Neuronal stem cell (in vitro differentiated cells): ENCODE measurements at regions not wholly inside any gene's neighbourhood (a gene's known extent, or its start where the extent isn't known, plus 50 kb on each side); places are given as distances from the start of the nearest gene placed in this dataset.
A peak's percentile ranks its signal among the peaks of the same experiment; 100 is the strongest.

Experiments used
- DNase-seq: peaks from one replicate; pipeline ENCODE4 v3.0.0-alpha.2; 2013; ENCODE audit warnings: low spot score
- H2AFZ ChIP-seq: one replicate; pipeline ENCODE4 v1.6.1; 2013; ENCODE audit warnings: mild to moderate bottlenecking, low read length, inconsistent platforms
- H2AK5ac ChIP-seq: 2 replicates; pipeline ENCODE4 v1.6.1; 2013; ENCODE audit warnings: low read depth, mild to moderate bottlenecking, inconsistent platforms, low read length, moderate library complexity, mixed read lengths
- H2BK120ac ChIP-seq: 2 replicates; pipeline ENCODE4 v1.6.1; 2013; ENCODE audit warnings: low read depth, mild to moderate bottlenecking, inconsistent platforms, low read length, moderate library complexity, mixed read lengths
- H2BK12ac ChIP-seq: one replicate; pipeline ENCODE4 v1.6.1; 2013; ENCODE audit warnings: low read length, inconsistent platforms
- H2BK15ac ChIP-seq: 2 replicates; pipeline ENCODE4 v1.6.1; 2013; ENCODE audit warnings: mild to moderate bottlenecking, low read length, inconsistent platforms, mixed read lengths
- H2BK5ac ChIP-seq: one replicate; pipeline ENCODE4 v1.6.1; 2013; ENCODE audit warnings: inconsistent platforms, mild to moderate bottlenecking, low read length, moderate library complexity
- H3K14ac ChIP-seq: one replicate; pipeline ENCODE4 v1.6.1; 2013; ENCODE audit warnings: low read length, inconsistent platforms
- H3K18ac ChIP-seq: 2 replicates; pipeline ENCODE4 v1.6.1; 2013; ENCODE audit warnings: low read length, inconsistent platforms
- H3K23ac ChIP-seq: 2 replicates; pipeline ENCODE4 v1.6.1; 2013; ENCODE audit warnings: low read depth, mild to moderate bottlenecking, mixed read lengths, low read length, inconsistent platforms; ENCODE audit not compliant: poor library complexity
- H3K27ac ChIP-seq: replicated peaks from 3 replicates; pipeline ENCODE4 v1.5.1; 2013; ENCODE audit warnings: low read length, inconsistent platforms
- H3K27me3 ChIP-seq, 3 experiments: 2 replicates each; pipeline ENCODE4 v1.6.1; 2013; ENCODE audit warnings: low read length in 3 of 3, mild to moderate bottlenecking in 2 of 3, inconsistent platforms in 1 of 3, low read depth in 1 of 3, mixed read lengths in 1 of 3, moderate library complexity in 1 of 3; ENCODE audit not compliant: control insufficient read depth in 3 of 3, insufficient read depth in 3 of 3
- H3K36me3 ChIP-seq, 2 donors: replicated peaks in 1 of 2; 2 replicates each; pipeline ENCODE4 v1.6.1; 2013; ENCODE audit warnings: low read length in 2 of 2; ENCODE audit not compliant: control insufficient read depth in 2 of 2, insufficient read depth in 2 of 2
- H3K4ac ChIP-seq: 2 replicates; pipeline ENCODE4 v1.6.1; 2013; ENCODE audit warnings: inconsistent platforms, mild to moderate bottlenecking, low read length, moderate library complexity
- H3K4me1 ChIP-seq, 2 donors: 1 replicate in 1 of 2; 2 replicates in 1 of 2; pipeline ENCODE4 v1.6.1; 2013; ENCODE audit warnings: low read length in 2 of 2, low read depth in 1 of 2; ENCODE audit not compliant: control insufficient read depth in 2 of 2, insufficient read depth in 1 of 2
- H3K4me2 ChIP-seq: one replicate; pipeline ENCODE4 v1.6.1; 2013; ENCODE audit warnings: mild to moderate bottlenecking, low read length, inconsistent platforms; ENCODE audit not compliant: insufficient read depth, poor library complexity, severe bottlenecking
- H3K4me3 ChIP-seq, 2 donors: 2 replicates each; pipeline ENCODE4 v1.5.1; 2013; ENCODE audit warnings: low read length in 2 of 2, mild to moderate bottlenecking in 2 of 2, inconsistent platforms in 1 of 2, moderate library complexity in 1 of 2
- H3K79me1 ChIP-seq: one replicate; pipeline ENCODE4 v1.6.1; 2013; ENCODE audit warnings: low read depth, mild to moderate bottlenecking, inconsistent platforms, low read length, moderate library complexity
- H3K9ac ChIP-seq: one replicate; pipeline ENCODE4 v1.6.1; 2013; ENCODE audit warnings: mild to moderate bottlenecking, low read depth, low read length, inconsistent platforms; ENCODE audit not compliant: poor library complexity
- H3K9me3 ChIP-seq, 2 donors: replicated peaks in 1 of 2; 2 replicates each; pipeline versions ENCODE3 to v1.6.1; 2013; ENCODE audit warnings: low read length in 2 of 2, mild to moderate bottlenecking in 2 of 2, inconsistent platforms in 1 of 2, low read depth in 1 of 2, mixed read lengths in 1 of 2, moderate library complexity in 1 of 2; ENCODE audit not compliant: control insufficient read depth in 2 of 2, insufficient read depth in 1 of 2
- H4K8ac ChIP-seq: one replicate; pipeline ENCODE4 v1.6.1; 2013; ENCODE audit warnings: low read depth, mild to moderate bottlenecking, inconsistent platforms, low read length, moderate library complexity
- H4K91ac ChIP-seq: one replicate; pipeline ENCODE4 v1.6.1; 2013; ENCODE audit warnings: low read length, low read depth, mild to moderate bottlenecking, inconsistent platforms; ENCODE audit not compliant: poor library complexity
- WGBS, 2 donors: extraction: QIAGEN DNeasy Blood & Tissue Kit; methylation state at CpG; one replicate each; pipeline ENCODE4 v1.1.7; 2013; ENCODE audit warnings: missing lambda C conversion rate in 2 of 2, mixed read lengths in 1 of 2; ENCODE audit not compliant: insufficient read length in 2 of 2, insufficient replicate concordance in 1 of 2; ENCODE audit errors: extremely low coverage in 2 of 2; 5-methylcytosine and 5-hydroxymethylcytosine counted together

- Histone ChIP-seq H3K27ac (no peak overlapping the region), H3K9ac (no peak overlapping the region), H2BK120ac (no peak overlapping the region), H4K8ac (no peak overlapping the region), H3K23ac (no peak overlapping the region), H3K14ac (no peak overlapping the region), H2AFZ (no peak overlapping the region), H3K4ac (no peak overlapping the region), H2BK12ac (no peak overlapping the region), H2BK15ac (no peak overlapping the region), H2BK5ac (no peak overlapping the region), H3K9me3 (no peaks in the 10 kb centered on the region), H3K4me2 (no peak overlapping the region), H3K4me1 (no peaks in the 10 kb centered on the region), H3K36me3 (no peaks in the 10 kb centered on the region), H3K79me1 (no peaks in the 10 kb centered on the region), H3K4me3 (no peak overlapping the region), H2AK5ac (no peak overlapping the region), H4K91ac (no peak overlapping the region), H3K27me3 (peaks cover 0 to 9% (median 0%) of the 10 kb centered on the region in 3 experiments), H3K18ac (no peak overlapping the region)
- no peak for DNase-seq
- no CpG with 5 or more reads among the region's 4 CpGs for WGBS, 2 donors
These were observed 52.9 kb upstream of the DYNC1LI1 start for GRCh38 chr3:32623532-32623931.

GRCh38 chr3:32621466-32621865 lies 50.8 kb upstream of the DYNC1LI1 start:
- Histone ChIP-seq H4K91ac (no peak overlapping the region), H2BK120ac (no peak overlapping the region), H2BK15ac (no peak overlapping the region), H2BK12ac (no peak overlapping the region), H4K8ac (no peak overlapping the region), H3K18ac (no peak overlapping the region), H3K9me3 (no peaks in the 10 kb centered on the region), H3K79me1 (no peaks in the 10 kb centered on the region), H3K27me3 (peaks cover 0 to 9% (median 0%) of the 10 kb centered on the region in 3 experiments), H3K9ac (no peak overlapping the region), H3K4me3 (no peak overlapping the region), H3K14ac (no peak overlapping the region), H3K27ac (no peak overlapping the region), H2AK5ac (no peak overlapping the region), H2BK5ac (no peak overlapping the region), H3K4me2 (no peak overlapping the region), H2AFZ (peak overlapping the region; percentile 35), H3K23ac (no peak overlapping the region), H3K36me3 (no peaks in the 10 kb centered on the region), H3K4ac (no peak overlapping the region), H3K4me1 (no peaks in the 10 kb centered on the region)
- no peak for DNase-seq
- WGBS, 2 donors = no CpG with 5 or more reads among the region's 10 CpGs

DNA sequence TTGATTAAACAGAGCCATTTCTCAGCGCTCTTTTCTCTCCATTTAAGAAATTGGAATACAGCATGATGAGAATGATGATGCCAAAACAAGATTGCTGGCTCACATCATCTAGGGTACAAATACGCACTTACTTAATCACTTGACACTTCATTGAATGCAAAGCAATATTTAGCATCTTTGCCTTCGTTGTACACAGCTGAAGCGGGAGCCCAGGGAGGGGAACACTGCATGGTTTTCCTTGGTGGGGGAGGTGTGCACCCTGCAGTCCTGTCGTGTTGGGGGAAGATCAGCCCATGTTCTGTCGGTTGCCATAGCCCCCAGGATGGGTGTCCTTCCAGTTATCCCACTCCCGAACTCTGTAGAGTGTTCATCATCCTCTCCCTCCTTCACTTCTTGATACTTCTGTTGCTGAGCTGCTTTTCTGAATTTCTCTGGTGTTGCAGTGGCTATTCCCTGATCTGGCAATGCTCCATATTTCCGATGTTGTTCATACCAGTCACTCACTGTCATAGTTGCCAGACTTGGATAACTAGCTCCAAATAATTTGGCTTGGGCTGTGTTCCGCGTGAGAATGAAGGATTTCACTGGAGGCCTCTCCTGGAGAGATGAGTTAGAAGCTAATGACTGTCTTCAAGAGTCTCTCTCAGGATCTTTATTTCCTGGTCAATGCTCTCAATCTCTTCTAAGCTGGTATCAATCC lies 50.1 kb upstream of the DYNC1LI1 start:
- Histone ChIP-seq H3K14ac (no peak overlapping the region), H4K91ac (no peak overlapping the region), H2AFZ (no peak overlapping the region), H2BK5ac (no peak overlapping the region), H3K4ac (no peak overlapping the region), H3K23ac (no peak overlapping the region), H3K9ac (no peak overlapping the region), H3K18ac (no peak overlapping the region), H3K79me1 (no peaks in the 10 kb centered on the region), H3K9me3 (no peaks in the 10 kb centered on the region), H2BK120ac (no peak overlapping the region), H3K27me3 (peaks cover 0 to 9% (median 0%) of the 10 kb centered on the region in 3 experiments), H3K4me3 (peak overlapping the region in 1 of 2 donors; percentile 58), H3K4me2 (no peak overlapping the region), H2BK15ac (no peak overlapping the region), H2AK5ac (no peak overlapping the region), H3K4me1 (no peaks in the 10 kb centered on the region), H2BK12ac (no peak overlapping the region), H3K36me3 (no peaks in the 10 kb centered on the region), H4K8ac (no peak overlapping the region), H3K27ac (no peak overlapping the region)
- no CpG with 5 or more reads among the region's 10 CpGs for WGBS, 2 donors
- DNase-seq = no peak
